Caco-2 (cell line): ENCODE measurements at regions not wholly inside any gene's neighbourhood (a gene's known extent, or its start where the extent isn't known, plus 50 kb on each side); places are given as distances from the start of the nearest gene placed in this dataset.

Experiments used
- BruUV-seq: library from RNA; stranded (reverse); fragments of 400-500 nt; replicated peaks from 2 replicates; lab custom pipeline; 2021; lab: Mats Ljungman, UMichigan
- CTCF ChIA-PET: fragments of 300-600 bp; sonication (Branson Sonifier 250); formaldehyde crosslinking; loops from one replicate; lab custom pipeline; 2022; ENCODE audit warnings: antibody characterized with exemption; lab: Charles Lee
- POLR2A ChIA-PET: fragments of 300-600 bp; sonication (Branson Sonifier 250); formaldehyde crosslinking; loops from one replicate; lab custom pipeline; 2022; ENCODE audit warnings: antibody characterized with exemption; lab: Charles Lee
- DNase-seq, 2 experiments: peaks; one replicate each; pipeline versions ENCODE4 v3.0.0 to v3.0.0-alpha.2; 2020 to 2022
- H3K27me3 ChIP-seq: replicated peaks from 2 replicates; pipeline ENCODE4 v1.6.0; 2011; ENCODE audit warnings: low read length; ENCODE audit not compliant: control insufficient read depth, insufficient read depth
- H3K36me3 ChIP-seq: 2 replicates; pipeline ENCODE4 v1.5.1; 2011; ENCODE audit warnings: low read length; ENCODE audit not compliant: control insufficient read depth, insufficient read depth
- H3K4me1 ChIP-seq: fragments of 250-450 bp; sonication (Bioruptor Pico); 2 replicates; pipeline ENCODE4 v1.5.1; 2020; ENCODE audit warnings: mild to moderate bottlenecking
- H3K4me3 ChIP-seq: 2 replicates; pipeline ENCODE4 v1.5.1; 2011; ENCODE audit warnings: low read depth, mild to moderate bottlenecking, control low read depth, low read length
- H3K9me3 ChIP-seq: fragments of 250-450 bp; sonication (Bioruptor Pico); 2 replicates; pipeline ENCODE4 v1.5.1; 2020; ENCODE audit warnings: mild to moderate bottlenecking, moderate library complexity
- H3K27ac Mint-ChIP-seq: one replicate; pipeline ENCODE4 v1.8.0; 2022; ENCODE audit warnings: mixed read lengths; ENCODE audit not compliant: unreplicated experiment
- H3K27me3 Mint-ChIP-seq: one replicate; pipeline ENCODE4 v1.8.0; 2022; ENCODE audit warnings: mixed read lengths; ENCODE audit not compliant: insufficient read depth, unreplicated experiment
- H3K36me3 Mint-ChIP-seq: one replicate; pipeline ENCODE4 v1.8.0; 2022; ENCODE audit warnings: mild to moderate bottlenecking, mixed read lengths; ENCODE audit not compliant: insufficient read depth, unreplicated experiment
- H3K4me1 Mint-ChIP-seq: one replicate; pipeline ENCODE4 v1.8.0; 2022; ENCODE audit warnings: low read depth, mixed read lengths; ENCODE audit not compliant: unreplicated experiment
- H3K4me3 Mint-ChIP-seq: one replicate; pipeline ENCODE4 v1.8.0; 2022; ENCODE audit warnings: mild to moderate bottlenecking, moderate library complexity, mixed read lengths; ENCODE audit not compliant: unreplicated experiment
- H3K9me3 Mint-ChIP-seq: one replicate; pipeline ENCODE4 v1.8.0; 2022; ENCODE audit warnings: mixed read lengths; ENCODE audit not compliant: unreplicated experiment
- intact Hi-C: fragments of 100-400 bp; cut with micrococcal nuclease; formaldehyde crosslinking; loops from one replicate; pipeline ENCODE4 v1.10.0; 2022; ENCODE audit not compliant: unreplicated experiment
- TF ChIP-seq, protein P1 (sequence below), 2 experiments: fragments of 200-600 bp in 1 of 2; IDR thresholded peaks; 1 replicate in 1 of 2; 2 replicates in 1 of 2; pipeline versions ENCODE4 v1.5.1 to v1.8.0; 2011 to 2022; ENCODE audit warnings: antibody characterized with exemption in 1 of 2, control low read depth in 1 of 2, inconsistent platforms in 1 of 2, low read depth in 1 of 2, low read length in 1 of 2, mild to moderate bottlenecking in 1 of 2, moderate library complexity in 1 of 2; ENCODE audit not compliant: insufficient read depth in 1 of 2, severe bottlenecking in 1 of 2, unreplicated experiment in 1 of 2

GRCh38 chr14:29461506-29461905, 466.1 kb downstream of the PRKD1 start:
- H3K4me3 ChIP-seq, result no peak overlapping the region
- no peaks in the 10 kb centered on the region for H3K9me3 ChIP-seq
- POLR2A ChIA-PET, result no interaction called here
- no peaks in the 10 kb centered on the region for H3K36me3 ChIP-seq
- H3K4me1 Mint-ChIP-seq, result no peaks in the 10 kb centered on the region
- no peaks in the 10 kb centered on the region for H3K4me1 ChIP-seq
- intact Hi-C loops, result no loop called here
- no peak overlapping the region for H3K4me3 Mint-ChIP-seq
- TF ChIP-seq, protein P1, sequence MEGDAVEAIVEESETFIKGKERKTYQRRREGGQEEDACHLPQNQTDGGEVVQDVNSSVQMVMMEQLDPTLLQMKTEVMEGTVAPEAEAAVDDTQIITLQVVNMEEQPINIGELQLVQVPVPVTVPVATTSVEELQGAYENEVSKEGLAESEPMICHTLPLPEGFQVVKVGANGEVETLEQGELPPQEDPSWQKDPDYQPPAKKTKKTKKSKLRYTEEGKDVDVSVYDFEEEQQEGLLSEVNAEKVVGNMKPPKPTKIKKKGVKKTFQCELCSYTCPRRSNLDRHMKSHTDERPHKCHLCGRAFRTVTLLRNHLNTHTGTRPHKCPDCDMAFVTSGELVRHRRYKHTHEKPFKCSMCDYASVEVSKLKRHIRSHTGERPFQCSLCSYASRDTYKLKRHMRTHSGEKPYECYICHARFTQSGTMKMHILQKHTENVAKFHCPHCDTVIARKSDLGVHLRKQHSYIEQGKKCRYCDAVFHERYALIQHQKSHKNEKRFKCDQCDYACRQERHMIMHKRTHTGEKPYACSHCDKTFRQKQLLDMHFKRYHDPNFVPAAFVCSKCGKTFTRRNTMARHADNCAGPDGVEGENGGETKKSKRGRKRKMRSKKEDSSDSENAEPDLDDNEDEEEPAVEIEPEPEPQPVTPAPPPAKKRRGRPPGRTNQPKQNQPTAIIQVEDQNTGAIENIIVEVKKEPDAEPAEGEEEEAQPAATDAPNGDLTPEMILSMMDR (IDR thresholded peaks at IDR 0.05; ENCODE audit: insufficient read depth in 1 of 2, low read depth in 1 of 2, low read length in 1 of 2, severe bottlenecking in 1 of 2, unreplicated experiment in 1 of 2), result no peak
- no peaks in the 10 kb centered on the region for H3K27me3 ChIP-seq
- BruUV-seq, result no TSS peak
- H3K27ac Mint-ChIP-seq, result no peak overlapping the region
- no peaks in the 10 kb centered on the region for H3K36me3 Mint-ChIP-seq
- H3K9me3 Mint-ChIP-seq, result no peaks in the 10 kb centered on the region
- CTCF ChIA-PET, result no interaction called here
- peaks cover 11% of the 10 kb centered on the region for H3K27me3 Mint-ChIP-seq
- no peak for DNase-seq

- no peaks in the 10 kb centered on the region for H3K27me3 ChIP-seq
- peaks cover 11% of the 10 kb centered on the region for H3K27me3 Mint-ChIP-seq
- no peak overlapping the region for H3K4me3 Mint-ChIP-seq
- TF ChIP-seq, protein P1 (IDR thresholded peaks at IDR 0.05; ENCODE audit: insufficient read depth in 1 of 2, low read depth in 1 of 2, low read length in 1 of 2, severe bottlenecking in 1 of 2, unreplicated experiment in 1 of 2), result no peak
- ChIA-PET POLR2A (no interaction called here), CTCF (no interaction called here)
- H3K27ac Mint-ChIP-seq, result no peak overlapping the region
- H3K9me3 Mint-ChIP-seq, result no peaks in the 10 kb centered on the region
- BruUV-seq, result no TSS peak
- intact Hi-C loops, result no loop called here
- no peaks in the 10 kb centered on the region for H3K36me3 ChIP-seq
- H3K4me1 ChIP-seq, result no peaks in the 10 kb centered on the region
- no peak overlapping the region for H3K4me3 ChIP-seq
- H3K9me3 ChIP-seq, result no peaks in the 10 kb centered on the region
- no peak for DNase-seq
- no peaks in the 10 kb centered on the region for H3K4me1 Mint-ChIP-seq
- no peaks in the 10 kb centered on the region for H3K36me3 Mint-ChIP-seq
These were observed 465.3 kb downstream of the PRKD1 start for GRCh38 chr14:29462321-29462720.

DNA sequence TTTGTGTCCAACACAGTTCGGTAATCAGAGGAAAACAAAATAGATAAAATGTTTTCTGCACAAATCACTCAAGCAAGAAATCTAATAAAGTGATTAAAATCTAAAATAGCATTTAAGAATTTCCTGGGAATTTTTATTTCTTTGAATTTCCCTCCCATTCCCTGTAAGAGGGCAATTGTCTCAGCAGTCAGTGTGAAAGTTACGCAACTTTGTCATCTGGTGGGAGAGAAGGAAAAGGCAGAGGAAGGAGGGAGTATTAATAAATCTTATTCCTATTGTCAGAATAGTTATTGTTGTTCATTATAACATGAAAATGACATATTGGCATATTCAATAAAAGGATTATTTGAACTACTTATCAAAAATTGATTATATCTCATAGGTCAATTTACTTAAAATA, 464.9 kb downstream of the PRKD1 start:
- TF ChIP-seq, protein P1 (IDR thresholded peaks at IDR 0.05; ENCODE audit: insufficient read depth in 1 of 2, low read depth in 1 of 2, low read length in 1 of 2, severe bottlenecking in 1 of 2, unreplicated experiment in 1 of 2), result no peak
- no TSS peak for BruUV-seq
- ChIA-PET CTCF (no interaction called here), POLR2A (no interaction called here)
- H3K4me1 Mint-ChIP-seq, result no peaks in the 10 kb centered on the region
- Histone ChIP-seq H3K36me3 (no peaks in the 10 kb centered on the region), H3K27me3 (no peaks in the 10 kb centered on the region), H3K9me3 (no peaks in the 10 kb centered on the region), H3K4me1 (no peaks in the 10 kb centered on the region), H3K4me3 (no peak overlapping the region)
- intact Hi-C loops, result no loop called here
- DNase-seq, result no peak
- peaks cover 11% of the 10 kb centered on the region for H3K27me3 Mint-ChIP-seq
- no peaks in the 10 kb centered on the region for H3K36me3 Mint-ChIP-seq
- H3K27ac Mint-ChIP-seq, result no peak overlapping the region
- H3K9me3 Mint-ChIP-seq, result no peaks in the 10 kb centered on the region
- H3K4me3 Mint-ChIP-seq, result no peak overlapping the region
